GM12878 (cell line): ENCODE measurements at regions not wholly inside any gene's neighbourhood (a gene's known extent, or its start where the extent isn't known, plus 50 kb on each side); places are given as distances from the start of the nearest gene placed in this dataset.

Experiments used
- ATAC-seq: fragments of 200-7000 bp; cut with Tn5 transposase; 3 replicates; pipeline ENCODE4 v1.9.1; 2020; ENCODE audit warnings: mild to moderate bottlenecking, moderate library complexity
- BruUV-seq: library from RNA; stranded (reverse); fragments of 400-500 nt; replicated peaks from 2 replicates; lab custom pipeline; 2021; lab: Mats Ljungman, UMichigan
- CTCF ChIA-PET: fragments of 300-600 bp; sonication (Branson Sonifier 250); formaldehyde crosslinking; extraction: SDS; loops from one replicate; lab custom pipeline; 2021; ENCODE audit warnings: inconsistent platforms; lab: Yijun Ruan, JAX
- POLR2A ChIA-PET: fragments of 350-600 bp; formaldehyde crosslinking; extraction: SDS; loops from one replicate; lab custom pipeline; 2021; ENCODE audit warnings: inconsistent platforms; lab: Charles Lee
- RAD21 ChIA-PET: fragments of 300-600 bp; sonication (Branson Sonifier 250); formaldehyde crosslinking; loops from one replicate; lab custom pipeline; 2023; ENCODE audit warnings: antibody characterized with exemption; ENCODE audit not compliant: unreplicated experiment; lab: Charles Lee
- SMC1A ChIA-PET: fragments of 300-600 bp; sonication (Branson Sonifier 250); formaldehyde crosslinking; loops from one replicate; lab custom pipeline; 2023; ENCODE audit not compliant: unreplicated experiment, uncharacterized antibody; lab: Charles Lee
- DNase-seq: peaks from one replicate; pipeline ENCODE4 v3.0.0-alpha.2; 2011; ENCODE audit warnings: low read depth, low spot score
- FAIRE-seq: peaks from 3 replicates; lab custom pipeline; 2011; peaks lifted over from hg19 to GRCh38; lab: Jason Lieb, UNC
- H2AFZ ChIP-seq: 2 replicates; pipeline ENCODE4 v1.6.0; 2011; ENCODE audit warnings: low read depth, low read length, control low read depth; ENCODE audit not compliant: control insufficient read depth
- H3K27ac ChIP-seq: 2 replicates; pipeline ENCODE4 v1.5.1; 2011; ENCODE audit warnings: control low read depth; ENCODE audit not compliant: control insufficient read depth, insufficient read depth
- H3K27me3 ChIP-seq, 2 experiments: replicated peaks in 1 of 2; 2 replicates each; pipeline versions ENCODE4 v1.6.0 to v1.6.1; 2011; ENCODE audit warnings: low read length in 1 of 2; ENCODE audit not compliant: control insufficient read depth in 2 of 2, insufficient read depth in 2 of 2
- H3K36me3 ChIP-seq, 2 experiments: 2 replicates each; pipeline ENCODE4 v1.5.1; 2011; ENCODE audit warnings: low read length in 1 of 2; ENCODE audit not compliant: control insufficient read depth in 2 of 2, insufficient read depth in 2 of 2
- H3K4me1 ChIP-seq: 2 replicates; pipeline ENCODE4 v1.6.1; 2011; ENCODE audit warnings: mild to moderate bottlenecking, low read length, moderate library complexity, mixed read lengths; ENCODE audit not compliant: control insufficient read depth, insufficient read depth
- H3K4me2 ChIP-seq: 2 replicates; pipeline ENCODE4 v1.6.0; 2011; ENCODE audit warnings: control low read depth; ENCODE audit not compliant: control insufficient read depth, insufficient read depth
- H3K4me3 ChIP-seq: fragments of 200-600 bp; sonication (generic); 2 replicates; pipeline ENCODE4 v1.5.1; 2016
- H3K79me2 ChIP-seq: 2 replicates; pipeline ENCODE4 v1.6.0; 2011; ENCODE audit warnings: low read length; ENCODE audit not compliant: control insufficient read depth, insufficient read depth
- H3K9ac ChIP-seq: 2 replicates; pipeline ENCODE4 v1.8.0; 2011; ENCODE audit warnings: low read length, control low read depth, mixed read lengths; ENCODE audit not compliant: control insufficient read depth, insufficient read depth
- H3K9me3 ChIP-seq: replicated peaks from 3 replicates; pipeline ENCODE4 v1.5.1; 2011; ENCODE audit warnings: mild to moderate bottlenecking, low read length; ENCODE audit not compliant: control insufficient read depth, insufficient read depth
- H4K20me1 ChIP-seq: 2 replicates; pipeline ENCODE4 v1.6.0; 2011; ENCODE audit not compliant: control insufficient read depth, insufficient read depth
- BCL3 ChIP-seq: IDR thresholded peaks from 2 replicates; pipeline ENCODE4 v1.6.1; 2011; ENCODE audit warnings: borderline replicate concordance, low read depth, mild to moderate bottlenecking, moderate library complexity, low read length; ENCODE audit not compliant: insufficient read depth, poor library complexity, severe bottlenecking
- BMI1 ChIP-seq: fragments of 450-650 bp; IDR thresholded peaks from 2 replicates; pipeline ENCODE4 v1.6.1; 2016; ENCODE audit warnings: mild to moderate bottlenecking, moderate library complexity, borderline replicate concordance
- BRCA1 ChIP-seq: IDR thresholded peaks from 2 replicates; pipeline ENCODE4 v1.6.1; 2011; ENCODE audit warnings: low read depth, low read length, improper control_type of control experiment
- E2F4 ChIP-seq: IDR thresholded peaks from 2 replicates; pipeline ENCODE4 v1.6.1; 2012; ENCODE audit warnings: low read depth, low read length, improper control_type of control experiment
- HDAC6 ChIP-seq: fragments of 200-600 bp; sonication (generic); IDR thresholded peaks from one replicate; pipeline ENCODE4 v1.8.0; 2017; ENCODE audit warnings: antibody characterized with exemption; ENCODE audit not compliant: unreplicated experiment
- KAT2A ChIP-seq: conservative IDR thresholded peaks from 2 replicates; pipeline ENCODE4 v1.6.1; 2011; ENCODE audit warnings: low read depth, low read length; ENCODE audit not compliant: control insufficient read depth
- KDM1A ChIP-seq: fragments of 200-600 bp; sonication (generic); IDR thresholded peaks from 2 replicates; pipeline ENCODE4 v1.6.1; 2016; ENCODE audit warnings: borderline replicate concordance
- NFYA ChIP-seq: IDR thresholded peaks from 2 replicates; pipeline ENCODE4 v1.6.1; 2011; ENCODE audit warnings: low read depth, mild to moderate bottlenecking, low read length, improper control_type of control experiment, borderline replicate concordance
- NKRF ChIP-seq: fragments of 450-650 bp; conservative IDR thresholded peaks from 2 replicates; pipeline ENCODE4 v1.6.1; 2017; ENCODE audit warnings: mild to moderate bottlenecking, moderate library complexity
- PRDM15 ChIP-seq: fragments of 450-650 bp; formaldehyde crosslinking; IDR thresholded peaks from 2 replicates; pipeline ENCODE4 v1.4.0; 2020; ENCODE audit warnings: mild to moderate bottlenecking, moderate library complexity
- RELA ChIP-seq: fragments of 450-650 bp; IDR thresholded peaks from 2 replicates; pipeline ENCODE4 v1.8.0; 2014; ENCODE audit warnings: borderline replicate concordance; ENCODE audit not compliant: partially characterized antibody
- RFX5 ChIP-seq: IDR thresholded peaks from 2 replicates; pipeline ENCODE4 v1.6.1; 2011; ENCODE audit warnings: low read depth, low read length, improper control_type of control experiment
- SREBF2 ChIP-seq: IDR thresholded peaks from 2 replicates; pipeline ENCODE4 v1.6.1; 2012; ENCODE audit warnings: mild to moderate bottlenecking, low read length
- TCF7 ChIP-seq: IDR thresholded peaks from 2 replicates; pipeline ENCODE4 v1.6.1; 2014; ENCODE audit warnings: antibody characterized with exemption, borderline replicate concordance
- ZNF217 ChIP-seq: fragments of 450-650 bp; IDR thresholded peaks from 2 replicates; pipeline ENCODE4 v1.6.1; 2017; ENCODE audit warnings: antibody characterized with exemption, mild to moderate bottlenecking
- WGBS: methylation state at CpG from one replicate; pipeline ENCODE4 v1.1.6; 2016; ENCODE audit warnings: low lambda C conversion rate; ENCODE audit not compliant: insufficient replicate concordance, insufficient coverage; ENCODE audit errors: missing lambda C conversion rate; 5-methylcytosine and 5-hydroxymethylcytosine counted together
- in situ Hi-C: fragments of 300-500 bp; cut with MboI; formaldehyde crosslinking; loops from 9 replicates; pipeline ENCODE4 v1.14.3; 2018; ENCODE audit warnings: mixed read lengths
- intact Hi-C: fragments of 100-400 bp; cut with micrococcal nuclease; formaldehyde crosslinking; loops from one replicate; pipeline ENCODE4 v1.14.2; 2022; ENCODE audit not compliant: unreplicated experiment

GRCh38 chr12:60594035-60594711, 998.3 kb downstream of the SLC16A7 start (continued):
- TF ChIP-seq PRDM15 (CRISPR knock-in tag): no peak
- TF ChIP-seq ZNF217: no peak
- TF ChIP-seq NFYA: no peak

- H4K20me1 ChIP-seq: no peaks in the 10 kb centered on the region
- no peaks in the 10 kb centered on the region for H3K4me1 ChIP-seq
- in situ Hi-C loops (no loop called here), intact Hi-C loops (no loop called here)
- FAIRE-seq (no peak), ATAC-seq (no peak), DNase-seq (no peak)
- no peaks in the 10 kb centered on the region for H3K79me2 ChIP-seq
- POLR2A ChIA-PET: no interaction called here
- no peak overlapping the region for H3K9ac ChIP-seq
- H2AFZ ChIP-seq: no peak overlapping the region
- BruUV-seq: no TSS peak
- H3K36me3 ChIP-seq: no peaks in the 10 kb centered on the region
- no peak overlapping the region for H3K4me2 ChIP-seq
- 0% methylated on average over 1 of the region's 1 CpG for WGBS
- RAD21 ChIA-PET: no interaction called here
- SMC1A ChIA-PET: no interaction called here
- no peak overlapping the region for H3K27ac ChIP-seq
- no peaks in the 10 kb centered on the region for H3K27me3 ChIP-seq
- CTCF ChIA-PET: no interaction called here
- H3K9me3 ChIP-seq: no peaks in the 10 kb centered on the region; the same call in 2 of the 3 replicates
- H3K4me3 ChIP-seq: no peak overlapping the region
- TF ChIP-seq NFYA: no peak
- TF ChIP-seq KAT2A: no peak
- TF ChIP-seq HDAC6: no peak
- no peak for TF ChIP-seq BCL3
- TF ChIP-seq RFX5: no peak
- TF ChIP-seq E2F4: no peak
- no peak for TF ChIP-seq BRCA1
- TF ChIP-seq TCF7: no peak
- no peak for TF ChIP-seq BMI1
- no peak for TF ChIP-seq SREBF2
- no peak for TF ChIP-seq KDM1A
- no peak for TF ChIP-seq RELA
- TF ChIP-seq NKRF: no peak
Measured at GRCh38 chr12:60602601-60603000, 1006.8 kb downstream of the SLC16A7 start.
